SK-N-MC (cell line): ENCODE measurements at regions not wholly inside any gene's neighbourhood (a gene's known extent, or its start where the extent isn't known, plus 50 kb on each side); places are given as distances from the start of the nearest gene placed in this dataset.

Experiments used
- DNase-seq: peaks from one replicate; pipeline ENCODE4 v3.0.0-alpha.2; 2011; ENCODE audit warnings: low read depth, low spot score
- H3K27ac ChIP-seq: fragments of 200-600 bp; sonication (generic); 2 replicates; pipeline ENCODE4 v1.5.1; 2016; ENCODE audit warnings: mixed run types
- H3K36me3 ChIP-seq: fragments of 200-600 bp; sonication (generic); 2 replicates; pipeline ENCODE4 v1.6.1; 2017; ENCODE audit warnings: antibody characterized with exemption, low read length, mixed read lengths; ENCODE audit not compliant: insufficient read depth
- H3K4me3 ChIP-seq: fragments of 200-600 bp; sonication (generic); 2 replicates; pipeline ENCODE4 v1.5.1; 2016
- H3K9ac ChIP-seq: fragments of 200-600 bp; sonication (generic); 2 replicates; pipeline ENCODE4 v1.8.0; 2017; ENCODE audit warnings: mixed run types, mixed read lengths; ENCODE audit not compliant: insufficient read length
- H3K9me3 ChIP-seq: fragments of 200-600 bp; sonication (generic); 2 replicates; pipeline ENCODE4 v1.6.1; 2017; ENCODE audit warnings: low read depth, mild to moderate bottlenecking, antibody characterized with exemption, low read length, moderate library complexity, mixed read lengths
- EZH2 ChIP-seq: fragments of 200-600 bp; sonication (generic); IDR thresholded peaks from one replicate; pipeline ENCODE4 v1.6.1; 2017; ENCODE audit warnings: antibody characterized with exemption
- FOXP2 ChIP-seq: optimal IDR thresholded peaks from 2 replicates; pipeline ENCODE3; 2011; ENCODE audit warnings: mild to moderate bottlenecking, moderate library complexity; ENCODE audit not compliant: insufficient read depth; ENCODE audit errors: extremely low read length, control extremely low read depth
- POLR2AphosphoS5 ChIP-seq: IDR thresholded peaks from 2 replicates; pipeline ENCODE4 v1.6.1; 2012; ENCODE audit warnings: mild to moderate bottlenecking, low read depth, low read length, borderline replicate concordance

DNA sequence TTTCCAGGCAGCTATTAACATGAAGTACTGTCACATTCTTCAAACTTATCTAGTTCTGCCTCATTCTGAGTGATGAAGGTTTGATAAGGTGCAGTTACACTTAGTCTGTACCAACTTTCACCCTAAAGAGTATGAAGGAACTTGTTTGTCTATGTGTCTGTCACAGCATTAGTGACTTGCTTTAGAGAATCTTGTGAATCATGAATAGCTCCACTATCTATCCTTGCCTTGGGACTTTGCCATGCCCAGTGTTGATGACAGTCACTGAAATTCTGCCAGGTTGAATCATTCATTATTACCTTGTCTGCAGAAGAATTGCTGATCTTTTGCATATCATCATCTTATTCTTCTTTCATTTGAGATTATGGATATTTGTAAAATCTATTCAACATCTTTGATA is 50.9 kb upstream of the A1CF start:
- no peak for DNase-seq
- Histone ChIP-seq H3K4me3 (no peak overlapping the region), H3K36me3 (no peaks in the 10 kb centered on the region), H3K9ac (no peak overlapping the region), H3K27ac (no peak overlapping the region), H3K9me3 (no peaks in the 10 kb centered on the region)
- TF ChIP-seq FOXP2: no peak
- TF ChIP-seq EZH2: no peak
- TF ChIP-seq POLR2AphosphoS5: no peak

GRCh38 chr10:50937230-50937907 is 51.9 kb upstream of the A1CF start:
- no peak overlapping the region for H3K9ac ChIP-seq
- H3K9me3 ChIP-seq: no peaks in the 10 kb centered on the region
- TF ChIP-seq POLR2AphosphoS5 (no peak), FOXP2 (no peak), EZH2 (no peak)
- DNase-seq: no peak
- H3K36me3 ChIP-seq: no peaks in the 10 kb centered on the region
- no peak overlapping the region for H3K4me3 ChIP-seq
- H3K27ac ChIP-seq: no peak overlapping the region

DNA sequence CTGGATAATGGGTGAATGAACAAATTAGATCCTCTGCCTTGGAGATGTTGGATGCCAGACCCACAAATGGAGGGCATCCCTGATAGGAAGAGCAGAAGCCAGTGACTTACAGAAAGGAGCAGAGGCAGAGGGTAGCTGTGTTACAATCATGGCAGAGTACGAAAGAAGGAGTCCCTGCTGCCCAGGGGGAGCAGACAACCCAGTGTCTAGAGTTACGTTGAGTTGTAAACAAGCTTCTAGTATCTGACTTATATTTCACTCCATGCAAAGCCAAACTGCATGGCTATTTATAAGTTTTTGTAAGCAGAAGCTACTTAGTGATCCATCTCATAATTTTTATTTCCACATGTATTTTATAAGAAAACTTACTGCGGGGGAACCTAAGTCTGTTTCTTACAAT is 56.2 kb upstream of the A1CF start:
- DNase-seq: no peak
- no peak overlapping the region for H3K4me3 ChIP-seq
- no peak for TF ChIP-seq EZH2
- TF ChIP-seq FOXP2: no peak
- TF ChIP-seq POLR2AphosphoS5: no peak
- no peaks in the 10 kb centered on the region for H3K36me3 ChIP-seq
- no peak overlapping the region for H3K27ac ChIP-seq
- no peak overlapping the region for H3K9ac ChIP-seq
- H3K9me3 ChIP-seq: no peaks in the 10 kb centered on the region

DNA sequence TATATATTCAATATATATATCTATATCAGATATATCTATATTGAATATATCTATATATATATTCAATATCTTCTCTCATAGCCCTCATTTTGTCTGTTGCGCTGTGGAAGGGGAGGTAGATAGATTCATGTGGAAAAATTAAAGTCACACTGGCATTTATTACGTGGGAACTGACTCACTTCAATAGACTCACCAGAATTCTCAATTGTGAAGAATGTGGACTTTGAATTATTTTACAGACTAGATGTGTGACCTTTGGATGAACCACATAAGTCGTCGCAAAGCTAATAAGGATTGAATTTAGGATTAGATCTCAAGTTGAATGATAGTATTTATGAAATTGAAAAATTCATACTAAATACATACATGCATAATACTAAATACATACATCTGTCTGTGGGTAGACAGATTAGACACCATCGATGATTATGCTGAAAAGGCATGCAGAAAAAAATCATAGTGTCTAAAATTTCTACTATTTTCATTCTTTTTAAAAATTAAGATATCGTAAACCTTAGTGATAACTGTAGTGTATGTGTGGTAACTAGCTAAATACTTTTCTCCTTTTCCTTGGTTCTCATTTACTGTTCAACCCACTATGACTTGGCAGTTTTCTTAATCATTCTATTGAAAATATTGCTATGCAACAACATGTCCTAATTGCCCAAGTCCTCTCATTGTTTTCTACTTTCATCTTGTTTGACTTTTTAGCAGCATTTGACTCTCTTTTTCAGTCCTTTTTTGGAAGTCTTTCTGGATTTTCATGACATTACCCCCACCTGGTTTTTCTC is 61.8 kb upstream of the A1CF start:
- Histone ChIP-seq H3K9me3 (no peaks in the 10 kb centered on the region), H3K36me3 (no peaks in the 10 kb centered on the region), H3K9ac (no peak overlapping the region), H3K27ac (no peak overlapping the region), H3K4me3 (no peak overlapping the region)
- TF ChIP-seq EZH2: no peak
- no peak for TF ChIP-seq POLR2AphosphoS5
- no peak for TF ChIP-seq FOXP2
- no peak for DNase-seq

DNA sequence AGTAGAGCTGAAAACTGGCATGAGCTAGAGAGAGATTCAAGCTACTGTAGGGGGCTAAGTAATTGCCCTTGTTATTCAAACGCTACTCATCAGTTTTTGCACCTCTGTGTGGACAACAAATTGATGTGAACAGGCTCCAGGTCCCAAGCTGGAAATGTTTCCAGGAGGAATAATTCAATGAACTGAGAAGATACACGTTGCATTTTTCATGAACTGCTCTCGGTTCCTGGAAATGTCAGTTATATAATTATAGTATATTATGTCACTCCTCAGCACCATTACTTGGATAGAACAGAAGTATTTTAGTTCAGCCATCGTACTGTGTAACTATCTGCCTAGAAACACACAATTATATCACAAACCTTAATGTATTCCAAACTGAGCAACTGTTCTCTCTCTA is 65.9 kb upstream of the A1CF start:
- Histone ChIP-seq H3K9me3 (no peaks in the 10 kb centered on the region), H3K27ac (no peak overlapping the region), H3K36me3 (no peaks in the 10 kb centered on the region), H3K9ac (no peak overlapping the region), H3K4me3 (no peak overlapping the region)
- TF ChIP-seq EZH2 (no peak), POLR2AphosphoS5 (no peak), FOXP2 (no peak)
- no peak for DNase-seq

- H3K9ac ChIP-seq: no peak overlapping the region
- H3K4me3 ChIP-seq: no peak overlapping the region
- no peak for DNase-seq
- no peaks in the 10 kb centered on the region for H3K36me3 ChIP-seq
- H3K9me3 ChIP-seq: no peaks in the 10 kb centered on the region
- TF ChIP-seq POLR2AphosphoS5 (no peak), EZH2 (no peak), FOXP2 (no peak)
- no peak overlapping the region for H3K27ac ChIP-seq
Observed at GRCh38 chr10:50961297-50961696, 75.9 kb upstream of the A1CF start.

GRCh38 chr10:50963063-50963462 is 77.6 kb upstream of the A1CF start:
- TF ChIP-seq FOXP2: no peak
- no peak for TF ChIP-seq EZH2
- TF ChIP-seq POLR2AphosphoS5: no peak
- no peak for DNase-seq
- Histone ChIP-seq H3K9ac (no peak overlapping the region), H3K36me3 (no peaks in the 10 kb centered on the region), H3K9me3 (no peaks in the 10 kb centered on the region), H3K4me3 (no peak overlapping the region), H3K27ac (no peak overlapping the region)

DNA sequence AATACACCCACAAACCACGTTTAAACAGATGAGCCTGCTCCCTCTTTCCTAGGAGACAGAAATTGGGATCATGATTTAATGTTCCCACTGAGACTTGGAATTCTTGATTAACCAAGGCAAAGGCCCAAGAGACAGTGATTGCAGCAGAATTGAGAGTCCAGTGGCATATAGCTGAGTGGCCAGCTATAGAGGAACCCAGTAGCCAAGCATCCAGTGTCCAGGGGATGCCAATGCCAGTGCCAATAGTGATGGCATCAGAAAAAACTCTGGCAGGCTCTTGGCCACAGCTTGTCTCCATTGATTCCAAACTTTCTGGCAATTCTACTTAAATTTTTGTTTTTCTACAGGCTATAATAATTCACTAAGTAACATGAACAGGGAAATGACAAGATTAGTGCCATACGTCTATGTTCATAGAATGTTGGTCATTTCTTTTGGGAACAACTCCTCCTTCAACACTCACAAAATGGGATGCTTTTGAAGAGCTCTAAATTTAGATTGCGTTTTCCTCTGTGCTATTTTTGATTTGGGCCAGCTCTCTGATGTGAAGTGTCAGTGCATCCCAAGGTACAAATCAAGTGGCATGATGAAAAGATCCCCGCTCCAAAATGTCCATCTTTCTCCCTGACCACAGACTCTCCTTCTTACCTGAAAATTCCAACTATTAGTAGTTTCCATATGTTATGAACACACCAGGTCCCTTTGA is 83.1 kb upstream of the A1CF start:
- H3K9me3 ChIP-seq: no peaks in the 10 kb centered on the region
- DNase-seq: no peak
- no peak overlapping the region for H3K27ac ChIP-seq
- no peak overlapping the region for H3K9ac ChIP-seq
- H3K36me3 ChIP-seq: no peaks in the 10 kb centered on the region
- TF ChIP-seq FOXP2: no peak
- TF ChIP-seq POLR2AphosphoS5: no peak
- TF ChIP-seq EZH2: no peak
- no peak overlapping the region for H3K4me3 ChIP-seq
